WI38 (cell line): ENCODE measurements at regions not wholly inside any gene's neighbourhood (a gene's known extent, or its start where the extent isn't known, plus 50 kb on each side); places are given as distances from the start of the nearest gene placed in this dataset.
"Not testable (repeated sequence)": the region's sequence is repeated elsewhere in the genome, so short reads cannot be mapped to it uniquely, and the experiment has no call there.

ENCODE experiments used
- H3K4me3 ChIP-seq: 2 replicates; pipeline ENCODE4 v1.5.1; 2011; ENCODE audit warnings: low read depth, mild to moderate bottlenecking, control low read depth, low read length
- TF ChIP-seq, protein P1 (sequence below): IDR thresholded peaks from 2 replicates; pipeline ENCODE4 v1.5.1; 2012; ENCODE audit warnings: low read depth, mild to moderate bottlenecking, control low read depth, low read length

DNA sequence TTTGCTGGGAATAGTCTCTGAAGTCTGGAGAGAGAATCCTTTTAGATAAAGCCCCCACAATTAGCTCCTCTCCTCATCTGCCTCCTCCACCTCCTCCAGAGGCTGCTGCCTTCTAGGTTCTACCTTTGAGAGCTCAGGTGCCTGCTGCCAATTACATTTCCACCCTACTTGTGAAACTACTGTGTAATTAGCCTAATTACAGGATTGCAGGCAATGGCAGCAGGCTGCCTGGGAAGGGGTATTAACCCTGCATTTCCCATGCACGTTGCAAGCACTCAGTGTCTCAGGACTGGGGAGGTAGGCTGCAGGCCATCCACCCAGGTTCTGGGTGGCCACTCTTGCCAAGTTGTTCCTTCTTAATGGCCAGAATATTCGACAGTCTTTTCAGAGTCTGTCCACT lies 215.6 kb upstream of the ZNF217 start:
- H3K4me3 ChIP-seq = no peak overlapping the region
- TF ChIP-seq, protein P1, sequence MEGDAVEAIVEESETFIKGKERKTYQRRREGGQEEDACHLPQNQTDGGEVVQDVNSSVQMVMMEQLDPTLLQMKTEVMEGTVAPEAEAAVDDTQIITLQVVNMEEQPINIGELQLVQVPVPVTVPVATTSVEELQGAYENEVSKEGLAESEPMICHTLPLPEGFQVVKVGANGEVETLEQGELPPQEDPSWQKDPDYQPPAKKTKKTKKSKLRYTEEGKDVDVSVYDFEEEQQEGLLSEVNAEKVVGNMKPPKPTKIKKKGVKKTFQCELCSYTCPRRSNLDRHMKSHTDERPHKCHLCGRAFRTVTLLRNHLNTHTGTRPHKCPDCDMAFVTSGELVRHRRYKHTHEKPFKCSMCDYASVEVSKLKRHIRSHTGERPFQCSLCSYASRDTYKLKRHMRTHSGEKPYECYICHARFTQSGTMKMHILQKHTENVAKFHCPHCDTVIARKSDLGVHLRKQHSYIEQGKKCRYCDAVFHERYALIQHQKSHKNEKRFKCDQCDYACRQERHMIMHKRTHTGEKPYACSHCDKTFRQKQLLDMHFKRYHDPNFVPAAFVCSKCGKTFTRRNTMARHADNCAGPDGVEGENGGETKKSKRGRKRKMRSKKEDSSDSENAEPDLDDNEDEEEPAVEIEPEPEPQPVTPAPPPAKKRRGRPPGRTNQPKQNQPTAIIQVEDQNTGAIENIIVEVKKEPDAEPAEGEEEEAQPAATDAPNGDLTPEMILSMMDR = no peak

DNA sequence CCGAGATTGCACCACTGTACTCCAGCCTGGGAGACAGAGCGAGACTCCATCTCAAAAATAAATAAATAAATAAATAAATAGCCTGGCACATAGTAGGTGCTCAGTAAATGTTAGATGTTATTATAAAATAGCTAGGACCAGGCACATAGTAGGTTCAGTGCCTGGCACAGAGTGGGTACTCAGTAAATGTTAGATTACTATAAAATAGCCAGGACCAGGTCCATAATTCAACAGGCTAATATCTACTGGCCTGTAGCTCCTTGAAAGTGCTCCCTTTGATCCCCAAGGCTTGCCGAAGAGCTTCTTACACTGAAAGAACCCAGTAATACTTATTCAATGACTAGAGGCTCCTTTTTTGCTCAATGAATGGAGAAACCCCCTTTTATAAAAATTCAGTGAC lies 215.1 kb upstream of the ZNF217 start:
- TF ChIP-seq, protein P1 = no peak
- H3K4me3 ChIP-seq = no peak overlapping the region

DNA sequence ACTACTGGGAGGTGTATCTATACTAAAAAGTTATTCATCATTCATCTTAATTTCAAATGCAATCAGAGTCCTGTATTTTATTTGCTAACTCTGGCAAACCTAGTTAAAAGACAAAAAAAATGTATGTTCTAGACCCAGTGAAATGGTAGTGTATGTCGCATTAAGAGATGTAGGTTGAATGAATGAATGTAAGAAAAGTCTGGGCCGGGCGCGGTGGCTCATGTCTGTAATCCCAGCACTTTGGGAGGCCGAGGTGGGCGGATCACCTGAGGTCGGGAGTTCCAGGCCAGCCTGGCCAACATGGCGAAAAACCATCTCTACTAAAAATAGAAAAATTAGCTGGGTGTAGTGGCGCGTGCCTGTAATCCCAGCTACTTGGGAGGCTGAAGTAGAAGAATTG lies 214.7 kb upstream of the ZNF217 start:
- not testable (repeated sequence) for H3K4me3 ChIP-seq

DNA sequence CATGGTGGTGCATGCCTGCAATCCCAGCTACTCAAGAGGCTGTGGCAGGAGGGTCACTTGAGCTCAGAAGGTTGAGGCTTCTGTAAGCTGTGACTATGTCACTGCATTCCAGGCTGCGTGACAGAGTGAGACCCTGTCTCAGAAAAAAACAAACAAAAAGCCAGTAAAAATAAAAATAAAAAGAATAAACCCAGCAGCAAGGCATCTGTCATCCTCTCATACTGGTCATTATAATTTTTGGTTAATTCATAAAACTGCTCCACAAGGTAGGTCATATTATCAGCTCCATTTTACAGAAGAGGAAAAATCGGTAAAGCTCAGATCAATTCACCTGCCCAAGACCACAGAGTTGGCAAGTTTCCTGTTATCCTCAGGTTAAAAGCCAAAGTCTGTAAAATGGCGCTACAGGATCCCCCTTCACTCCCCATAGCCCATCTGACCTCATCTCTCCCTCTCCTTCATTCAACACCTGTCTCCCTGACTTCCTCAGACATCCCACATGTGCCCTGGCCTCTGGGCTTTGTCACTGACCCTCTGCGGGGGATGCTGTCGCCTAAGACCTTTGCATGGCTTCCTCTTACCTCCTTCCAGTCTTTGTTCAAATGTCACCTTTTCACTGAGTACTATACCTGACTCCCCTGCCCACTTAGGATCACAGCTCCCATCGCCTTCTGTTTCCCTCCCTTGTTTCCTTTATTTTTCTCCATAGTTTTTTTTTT lies 213.2 kb upstream of the ZNF217 start:
- H3K4me3 ChIP-seq = no peak overlapping the region
- TF ChIP-seq, protein P1 = no peak

DNA sequence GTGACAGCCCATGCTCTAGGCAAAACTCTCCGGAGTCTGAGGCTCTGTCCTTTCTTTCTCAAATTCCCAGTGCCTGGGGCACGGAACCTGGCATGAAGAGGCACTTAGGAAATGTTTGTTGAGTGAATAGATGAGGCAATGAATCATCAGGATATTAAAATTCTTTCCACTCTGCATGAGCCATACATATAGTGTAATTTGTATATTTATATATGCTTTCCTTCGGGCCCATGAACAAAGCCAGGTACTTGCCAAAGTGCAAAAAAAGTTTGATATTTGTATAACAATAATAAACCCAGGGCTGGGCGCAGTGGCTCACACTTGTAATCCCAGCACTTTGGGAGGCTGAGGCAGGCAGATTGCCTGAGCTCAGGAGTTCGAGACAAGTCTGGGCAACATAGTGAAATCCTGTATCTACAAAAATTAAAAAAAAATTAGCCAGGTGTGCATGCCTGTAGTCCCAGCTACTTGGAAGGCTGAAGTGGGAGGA lies 212.3 kb upstream of the ZNF217 start:
- TF ChIP-seq, protein P1 = no peak
- no peak overlapping the region for H3K4me3 ChIP-seq

DNA sequence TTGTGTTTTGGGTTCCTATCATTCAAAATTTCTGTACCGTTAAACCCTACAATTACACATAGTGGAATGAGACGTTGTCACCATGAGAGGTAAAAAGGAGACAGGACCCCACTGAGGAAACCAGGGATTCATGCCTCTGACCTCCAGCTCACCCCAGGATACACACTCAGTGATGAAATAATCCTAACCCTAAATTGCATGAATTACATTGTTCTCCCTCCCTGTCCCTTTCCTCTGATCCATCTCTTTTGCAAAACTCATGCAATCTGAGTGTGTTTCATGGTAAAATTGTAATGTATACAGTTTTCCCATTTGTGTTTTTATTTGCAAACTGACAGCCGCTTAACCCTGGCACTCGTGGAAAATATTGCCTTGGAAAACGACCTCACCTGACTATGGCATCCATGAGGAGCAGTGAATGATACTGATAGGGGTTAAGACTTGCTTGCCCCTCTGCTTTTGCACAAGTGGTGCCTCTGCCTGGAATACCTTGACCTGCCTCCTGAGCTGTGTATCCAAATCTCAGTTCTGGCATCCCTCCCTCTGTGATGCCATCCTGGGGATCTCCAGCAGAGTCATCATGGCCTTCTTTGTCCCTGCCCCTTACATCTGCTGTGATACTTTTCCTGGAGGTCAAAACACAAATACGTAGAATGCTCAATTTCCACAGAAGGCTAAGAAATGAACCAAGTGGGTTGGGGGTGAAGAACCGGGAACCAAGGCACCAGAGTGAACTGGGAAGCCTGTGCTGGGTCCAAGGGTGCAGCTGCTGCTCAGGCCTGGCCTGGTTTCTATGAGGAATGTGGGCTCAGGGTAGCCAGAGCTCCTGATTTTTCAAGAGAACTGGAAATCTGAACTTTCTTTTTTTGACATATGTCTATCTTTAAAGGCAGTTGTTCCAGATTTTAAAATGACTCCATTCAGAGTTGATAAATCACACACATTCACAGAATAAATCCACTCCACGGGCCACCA lies 211.6 kb upstream of the ZNF217 start:
- H3K4me3 ChIP-seq = no peak overlapping the region
- TF ChIP-seq, protein P1 = no peak

DNA sequence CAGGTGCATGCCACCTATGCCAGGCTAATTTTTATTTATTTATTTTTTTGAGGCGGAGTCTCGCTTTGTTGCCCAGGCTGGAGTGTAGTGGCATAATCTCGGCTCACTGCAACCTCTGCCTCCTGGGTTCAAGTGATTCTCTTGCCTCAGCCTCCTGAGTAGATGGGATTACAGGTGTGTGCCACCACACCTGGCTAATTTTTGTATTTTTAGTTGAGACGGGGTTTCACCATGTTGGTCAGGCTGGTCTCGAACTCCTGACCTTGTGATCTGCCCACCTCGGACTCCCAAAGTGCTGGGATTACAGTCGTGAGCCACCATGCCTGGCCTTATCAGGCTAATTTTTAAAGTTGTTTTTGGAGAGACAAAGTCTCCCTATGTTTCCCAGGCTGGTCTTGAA lies 210.7 kb upstream of the ZNF217 start:
- H3K4me3 ChIP-seq = not testable (repeated sequence)

DNA sequence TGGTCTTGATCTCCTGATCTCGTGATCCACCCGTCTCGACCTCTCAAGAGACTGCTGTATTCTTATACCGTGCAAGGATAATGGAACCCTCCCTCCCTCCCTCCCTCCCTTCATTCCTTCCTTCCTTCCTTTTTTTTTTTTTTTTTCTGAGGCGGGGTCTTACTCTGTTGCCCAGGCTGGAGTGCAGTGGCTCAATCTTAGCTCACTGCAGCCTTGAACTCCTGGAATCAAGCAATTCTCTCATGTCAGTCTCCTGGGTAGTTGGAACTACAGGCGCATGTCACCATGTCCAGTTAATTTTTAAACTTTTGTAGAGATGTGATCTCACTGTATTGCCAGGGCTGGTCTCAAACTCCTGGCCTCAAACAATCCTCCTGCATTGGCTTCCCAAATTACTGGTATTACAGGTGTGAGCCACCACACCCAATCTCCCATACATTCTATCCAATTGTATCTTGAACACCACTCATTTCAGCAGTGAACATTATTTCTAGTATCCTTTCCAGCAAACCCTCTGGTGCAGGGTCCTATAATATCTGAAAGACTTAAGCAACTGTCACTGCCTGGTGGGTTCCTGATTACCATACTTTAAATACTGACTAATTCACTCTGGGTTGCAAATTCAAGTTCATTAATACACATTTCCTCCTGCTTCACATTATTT lies 210.0 kb upstream of the ZNF217 start:
- H3K4me3 ChIP-seq = no peak overlapping the region

More for the DNA sequence above, 210.0 kb upstream of the ZNF217 start:
- TF ChIP-seq, protein P1 = no peak
